Suppressor macrophage treated with lipopolysaccharide for 1 hour (primary cell): ENCODE measurements at regions not wholly inside any gene's neighbourhood (a gene's known extent, or its start where the extent isn't known, plus 50 kb on each side); places are given as distances from the start of the nearest gene placed in this dataset.
"Not testable (repeated sequence)": the region's sequence is repeated elsewhere in the genome, so short reads cannot be mapped to it uniquely, and the experiment has no call there.

Experiments
- DNase-seq, 3 donors: peaks; one replicate each; pipeline ENCODE4 v3.0.0-alpha.2; 2020 to 2022

GRCh38 chrX:87961471-87961870, 443.9 kb downstream of the KLHL4 start:
- DNase-seq, result no peak

GRCh38 chrX:87968118-87968517, 450.5 kb downstream of the KLHL4 start:
- DNase-seq, result no peak

GRCh38 chrX:87972121-87972520, 454.5 kb downstream of the KLHL4 start:
- not testable (repeated sequence) for DNase-seq

- no peak for DNase-seq
Measured at GRCh38 chrX:87975365-87975764, 457.8 kb downstream of the KLHL4 start.

- not testable (repeated sequence) for DNase-seq
Measured at GRCh38 chrX:88007873-88008272, 490.3 kb downstream of the KLHL4 start.

- no peak for DNase-seq
Measured at GRCh38 chrX:88024022-88024421, 506.4 kb downstream of the KLHL4 start.

DNA sequence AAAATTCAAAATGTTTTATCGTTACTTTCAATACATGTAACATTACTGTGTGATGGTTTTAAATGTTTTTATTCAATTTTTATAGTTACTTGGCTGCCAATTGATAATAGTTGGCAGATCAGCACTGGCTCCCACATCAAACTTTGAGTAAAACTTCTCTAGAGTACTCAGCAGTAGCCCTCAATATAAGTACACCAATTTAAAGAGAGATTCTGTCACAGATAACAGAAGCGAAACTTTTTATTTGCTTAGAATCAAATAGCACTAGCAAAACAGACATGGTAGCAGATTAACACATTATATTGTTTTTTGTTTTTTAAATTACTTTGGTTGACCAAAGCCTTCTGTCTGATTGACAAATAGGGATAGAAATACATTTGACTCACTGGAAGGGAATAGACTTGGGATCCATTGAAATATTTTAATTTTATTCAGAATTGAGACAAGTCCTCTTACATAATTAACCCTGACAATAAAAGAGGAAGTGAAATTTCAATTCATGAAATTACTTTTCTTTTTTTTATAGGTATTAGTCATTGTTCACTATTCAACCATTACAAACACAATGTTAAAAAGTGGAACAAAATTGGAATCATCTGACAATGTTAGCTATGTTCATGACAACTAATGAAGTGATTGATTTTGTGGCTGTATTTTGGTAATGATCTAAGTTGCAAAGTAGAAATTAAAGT, 554.9 kb downstream of the KLHL4 start:
- DNase-seq, result no peak

GRCh38 chrX:88101968-88102367, 584.4 kb downstream of the KLHL4 start:
- DNase-seq, result no peak

- DNase-seq, result no peak
Measured at GRCh38 chrX:88135735-88136134, 611.3 kb upstream of the CPXCR1 start.

- no peak for DNase-seq
Measured at GRCh38 chrX:88136328-88136727, 610.7 kb upstream of the CPXCR1 start.

DNA sequence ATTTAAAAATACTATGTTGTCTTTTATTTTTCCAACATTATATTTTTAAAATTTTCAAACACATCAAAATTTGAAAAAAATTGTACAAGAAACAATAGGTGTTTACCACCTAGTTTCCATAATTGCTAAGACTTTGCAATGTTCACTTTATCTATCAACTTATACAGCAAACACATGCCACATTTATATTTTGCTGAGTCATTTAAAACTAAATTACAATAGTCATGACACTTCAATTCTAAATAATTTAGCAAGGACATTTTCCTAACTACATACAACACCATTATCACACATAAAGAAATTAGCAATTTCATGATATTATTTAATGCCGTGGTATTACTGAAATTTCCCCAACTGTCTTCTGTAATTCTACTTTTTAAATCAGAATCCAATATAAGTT, 600.4 kb upstream of the CPXCR1 start:
- DNase-seq, result no peak

- DNase-seq, result no peak
Measured at GRCh38 chrX:88170553-88170952, 576.5 kb upstream of the CPXCR1 start.

DNA sequence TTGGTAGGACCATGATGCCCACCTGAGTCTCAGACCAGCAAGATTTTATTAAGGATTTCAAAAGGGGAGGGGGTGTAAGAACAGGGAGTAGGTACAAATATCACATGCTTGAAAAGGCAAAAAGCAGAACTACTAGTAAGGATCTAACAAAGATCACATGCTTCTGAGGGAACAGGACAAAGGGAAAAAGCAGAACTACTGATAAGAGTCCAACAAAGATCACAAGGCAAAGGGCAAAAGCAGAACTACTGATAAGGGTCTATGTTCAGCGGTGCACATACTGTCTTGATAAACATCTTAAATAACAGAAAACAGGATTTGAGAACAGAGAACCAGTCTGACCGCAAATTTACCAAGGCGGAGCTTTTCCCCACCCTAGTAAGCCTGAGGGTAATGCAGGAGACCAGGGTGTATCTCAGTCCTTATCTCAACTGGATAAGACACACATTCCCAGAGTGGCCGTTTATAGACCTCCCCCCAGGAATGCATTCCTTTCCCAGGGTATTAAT, 573.0 kb upstream of the CPXCR1 start:
- DNase-seq, result not testable (repeated sequence)

GRCh38 chrX:88202149-88202548, 544.9 kb upstream of the CPXCR1 start:
- DNase-seq, result no peak

DNA sequence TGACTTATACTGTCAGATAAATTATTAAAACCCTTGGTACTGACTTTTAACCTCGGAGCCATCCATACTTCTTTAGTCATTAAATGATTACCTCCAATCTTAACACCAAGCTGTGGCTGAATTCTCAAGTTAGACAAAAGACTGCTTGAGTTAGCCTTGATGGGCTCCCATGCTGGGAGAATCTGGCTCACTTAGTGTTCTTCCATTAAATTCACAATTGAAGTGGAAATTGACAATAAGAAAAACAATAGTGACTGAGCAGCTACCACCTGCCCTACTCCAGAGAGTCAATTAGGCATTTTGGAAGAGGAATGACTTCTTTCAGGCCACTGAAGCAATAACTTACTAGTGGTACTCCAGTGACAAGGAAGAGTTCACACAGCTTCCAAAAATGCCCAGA, 503.0 kb upstream of the CPXCR1 start:
- no peak for DNase-seq

DNA sequence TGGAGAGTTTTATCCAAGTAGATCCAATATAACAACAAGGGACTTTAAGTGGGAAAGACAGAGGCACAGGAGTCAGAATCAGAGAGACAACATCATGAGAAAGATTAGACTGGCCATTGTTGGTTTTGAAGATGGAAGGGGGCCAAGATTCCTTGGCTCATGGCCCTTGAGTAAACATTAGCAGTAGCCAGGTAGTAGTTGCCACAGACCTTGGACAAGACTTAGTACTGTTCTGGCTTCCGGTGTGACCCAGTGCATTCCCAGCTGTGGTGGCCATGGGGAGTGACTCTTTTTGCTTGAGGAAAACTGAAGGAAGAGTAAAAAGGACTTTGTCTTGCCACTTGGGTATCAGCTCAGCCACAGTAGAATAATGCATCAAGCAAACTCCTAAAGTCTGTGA, 462.2 kb upstream of the CPXCR1 start:
- DNase-seq, result no peak

GRCh38 chrX:88313972-88314371, 433.1 kb upstream of the CPXCR1 start:
- DNase-seq, result not testable (repeated sequence)

DNA sequence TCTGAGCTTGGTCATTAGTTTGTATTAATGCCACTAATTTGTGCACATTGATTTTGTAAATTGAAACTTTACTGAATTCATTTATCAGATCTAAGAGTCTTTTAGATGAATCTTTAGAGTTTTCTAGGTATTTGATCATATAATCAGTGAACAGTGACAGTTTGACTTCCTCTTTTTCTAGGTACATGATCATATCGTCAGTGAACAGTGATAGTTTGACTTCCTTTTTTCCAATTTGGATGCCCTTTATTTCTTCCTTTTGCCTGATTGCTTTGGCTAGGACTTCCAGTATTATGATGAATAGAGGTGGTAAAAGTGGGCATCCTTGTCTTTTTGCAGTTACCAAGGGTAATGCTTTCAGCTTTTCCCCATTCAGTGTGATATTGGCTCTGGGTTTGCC, 421.4 kb upstream of the CPXCR1 start:
- DNase-seq, result no peak

- DNase-seq, result no peak
Measured at GRCh38 chrX:88355252-88355651, 391.8 kb upstream of the CPXCR1 start.

DNA sequence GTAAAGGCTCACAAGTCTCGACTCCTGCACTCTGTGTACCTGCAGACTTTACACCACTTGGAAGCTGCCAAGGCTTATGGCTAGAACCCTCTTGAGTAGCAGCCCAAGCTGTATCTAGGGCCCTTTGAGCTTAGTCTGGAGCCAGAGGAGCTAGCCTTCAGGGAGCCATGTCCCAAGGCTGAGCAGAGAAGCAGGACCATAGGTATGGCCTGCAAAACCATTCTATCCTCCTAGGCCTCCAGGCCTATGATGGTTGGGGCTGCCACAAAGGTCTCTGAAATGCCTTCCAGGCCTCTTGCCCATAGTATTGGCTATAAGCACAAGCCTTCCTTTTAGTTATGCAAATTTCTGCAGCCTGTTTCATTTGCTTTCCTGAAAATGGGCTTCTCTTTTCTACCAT, 380.7 kb upstream of the CPXCR1 start:
- no peak for DNase-seq

GRCh38 chrX:88378406-88378805, 368.6 kb upstream of the CPXCR1 start:
- no peak for DNase-seq

- no peak for DNase-seq
Measured at GRCh38 chrX:88397551-88397950, 349.5 kb upstream of the CPXCR1 start.

DNA sequence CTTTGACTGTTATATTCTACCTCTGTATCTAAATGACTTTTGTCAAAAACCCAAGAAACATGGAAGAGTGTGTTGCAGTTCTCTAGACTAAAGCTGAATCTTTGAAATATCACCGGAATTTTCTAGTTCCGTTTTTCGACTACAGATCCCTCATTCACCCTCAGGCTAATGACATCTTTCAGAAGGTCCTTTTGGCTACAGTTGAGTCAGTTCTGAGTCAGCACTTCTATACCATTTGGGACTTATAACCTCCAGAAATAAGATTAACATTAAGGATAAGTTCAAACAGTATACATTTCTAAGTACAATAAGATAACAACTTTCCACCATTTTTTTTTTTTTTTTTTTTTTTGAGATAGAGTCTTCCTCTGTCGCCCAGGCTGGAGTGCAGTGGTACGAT, 331.0 kb upstream of the CPXCR1 start:
- DNase-seq, result no peak

- no peak for DNase-seq
Measured at GRCh38 chrX:88416965-88417364, 330.1 kb upstream of the CPXCR1 start.

- DNase-seq, result no peak
Measured at GRCh38 chrX:88424071-88424470, 323.0 kb upstream of the CPXCR1 start.
